Astrocyte (in vitro differentiated cells and primary cell): ENCODE measurements at regions not wholly inside any gene's neighbourhood (a gene's known extent, or its start where the extent isn't known, plus 50 kb on each side); places are given as distances from the start of the nearest gene placed in this dataset.

Source experiments
- CTCF ChIP-seq: IDR thresholded peaks from 2 replicates; pipeline ENCODE4 v1.5.1; 2011; ENCODE audit warnings: low read depth, mild to moderate bottlenecking, inconsistent platforms, low read length, moderate library complexity; ENCODE audit not compliant: insufficient read depth
- EZH2 ChIP-seq: IDR thresholded peaks from 2 replicates; pipeline ENCODE4 v1.6.1; 2012; ENCODE audit warnings: mild to moderate bottlenecking, low read length, inconsistent platforms; ENCODE audit not compliant: insufficient read depth

- no peak for TF ChIP-seq CTCF
- TF ChIP-seq EZH2 = no peak
Observed at GRCh38 chr9:103899866-103900265, 194.2 kb upstream of the SMC2 start.
